Right lung (tissue), 2 donors: ENCODE measurements at regions not wholly inside any gene's neighbourhood (a gene's known extent, or its start where the extent isn't known, plus 50 kb on each side); places are given as distances from the start of the nearest gene placed in this dataset.

Source experiments
- DNase-seq, 2 donors: peaks; one replicate each; pipeline ENCODE4 v3.0.0-alpha.2; 2013

DNA sequence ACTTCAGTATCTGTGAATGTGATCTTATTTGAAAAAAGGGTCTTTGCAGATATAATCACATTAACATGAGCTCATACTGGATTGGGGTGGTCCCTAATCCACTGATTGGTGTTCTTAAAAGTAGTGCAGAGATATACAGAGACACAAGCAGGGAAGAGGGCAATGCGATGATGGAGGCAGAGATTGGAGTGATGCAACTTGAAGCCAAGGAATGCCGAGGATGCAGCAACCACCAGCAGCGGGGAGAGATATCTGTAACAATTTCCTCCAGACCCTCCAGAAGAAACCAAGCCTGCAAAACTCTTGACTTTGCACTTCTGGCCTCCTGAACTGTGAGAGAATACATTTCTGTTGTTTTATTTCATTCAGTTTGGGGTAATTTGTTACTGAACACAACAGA is 171.0 kb upstream of the MBNL1 start:
- DNase-seq: no peak

DNA sequence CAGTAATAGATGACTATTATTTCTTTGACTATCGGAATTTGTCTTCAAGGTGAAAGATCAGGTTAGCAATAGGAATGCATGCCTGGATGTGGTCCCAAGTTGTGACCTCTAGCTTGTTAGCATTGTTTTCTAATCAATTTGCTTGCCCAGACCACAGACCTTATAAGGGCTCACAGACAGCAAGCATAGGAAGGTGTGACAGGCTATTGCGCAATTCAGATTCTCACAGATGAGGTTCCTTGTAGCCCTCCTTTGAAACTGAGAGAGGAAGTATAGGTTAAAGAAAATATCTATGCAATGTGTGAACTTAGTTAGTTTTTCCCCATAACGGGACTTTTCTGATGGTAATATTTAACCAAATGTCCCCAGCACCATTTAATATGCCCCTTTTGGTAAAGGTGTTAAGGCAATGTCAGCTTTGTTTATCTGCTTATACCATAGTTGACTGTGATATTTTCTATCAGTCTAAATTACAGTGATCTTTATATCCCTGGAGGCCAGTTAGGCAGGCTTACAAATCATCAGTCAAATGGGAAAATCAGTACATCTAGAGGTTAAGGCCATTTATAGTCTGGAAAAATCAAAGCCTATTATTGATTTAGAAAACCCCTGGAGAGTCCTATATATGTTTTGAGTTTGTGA is 168.1 kb upstream of the MBNL1 start:
- no peak for DNase-seq

DNA sequence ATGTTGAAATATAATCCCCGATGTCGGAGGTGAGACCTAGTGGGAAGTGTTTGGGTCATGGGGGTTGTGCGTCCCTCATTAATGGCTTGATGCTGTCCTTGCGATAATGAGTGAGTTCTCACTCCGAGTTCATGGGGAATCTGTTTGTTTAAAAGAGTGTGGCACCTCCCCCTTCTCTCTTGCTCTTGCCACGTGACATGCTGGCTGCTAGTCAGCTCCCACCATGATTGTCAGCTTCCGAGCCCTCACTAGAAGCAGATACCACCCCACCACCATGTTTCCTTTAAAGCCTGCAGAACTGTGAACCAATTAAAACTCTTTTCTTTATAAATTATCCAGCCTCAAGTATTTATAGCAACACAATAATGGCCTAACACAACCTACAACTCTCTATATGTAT is 166.3 kb upstream of the MBNL1 start:
- DNase-seq: no peak

GRCh38 chr3:152103257-152103656 is 165.5 kb upstream of the MBNL1 start:
- no peak for DNase-seq

- no peak for DNase-seq
Observed at GRCh38 chr3:152104847-152105415, 163.8 kb upstream of the MBNL1 start.

DNA sequence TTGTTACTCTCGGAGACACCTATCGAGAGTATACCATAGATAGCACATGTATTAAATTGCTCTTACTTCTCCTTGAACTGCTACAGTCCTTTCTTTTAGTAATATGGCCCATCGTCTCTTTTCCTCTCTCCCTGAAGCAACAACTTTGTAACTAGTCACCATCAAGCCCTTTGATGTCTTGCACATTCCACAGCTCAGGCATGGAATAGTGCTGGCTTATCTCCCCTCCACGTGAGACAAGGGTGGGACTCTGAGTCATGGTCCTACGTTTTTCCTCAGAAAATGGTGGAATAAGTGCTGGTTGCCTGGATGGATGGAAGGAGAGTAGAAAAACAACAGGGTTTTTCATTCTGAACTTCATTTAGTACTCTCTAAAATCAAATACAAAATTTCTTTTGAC is 163.3 kb upstream of the MBNL1 start:
- no peak for DNase-seq

GRCh38 chr3:152109038-152109437 is 159.7 kb upstream of the MBNL1 start:
- DNase-seq: no peak

DNA sequence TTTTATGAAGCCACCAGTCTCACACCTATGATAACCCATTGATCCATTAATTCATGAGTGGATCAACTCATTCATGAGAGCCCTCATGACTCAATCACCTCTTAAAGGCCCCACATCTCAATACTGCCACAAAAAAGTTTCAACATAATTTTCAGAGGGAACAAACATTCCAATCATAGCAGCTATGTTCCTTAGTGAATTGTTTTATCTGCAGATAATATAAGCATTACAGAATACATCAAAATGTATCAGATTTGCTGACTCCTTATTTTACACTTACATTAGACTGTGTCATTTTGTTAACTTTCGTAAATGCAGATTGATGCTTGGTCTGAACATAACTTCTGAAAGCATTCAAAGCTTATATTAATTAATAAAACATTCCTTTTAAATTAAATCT is 155.3 kb upstream of the MBNL1 start:
- no peak for DNase-seq

GRCh38 chr3:152113992-152114651 is 154.6 kb upstream of the MBNL1 start:
- DNase-seq: no peak

DNA sequence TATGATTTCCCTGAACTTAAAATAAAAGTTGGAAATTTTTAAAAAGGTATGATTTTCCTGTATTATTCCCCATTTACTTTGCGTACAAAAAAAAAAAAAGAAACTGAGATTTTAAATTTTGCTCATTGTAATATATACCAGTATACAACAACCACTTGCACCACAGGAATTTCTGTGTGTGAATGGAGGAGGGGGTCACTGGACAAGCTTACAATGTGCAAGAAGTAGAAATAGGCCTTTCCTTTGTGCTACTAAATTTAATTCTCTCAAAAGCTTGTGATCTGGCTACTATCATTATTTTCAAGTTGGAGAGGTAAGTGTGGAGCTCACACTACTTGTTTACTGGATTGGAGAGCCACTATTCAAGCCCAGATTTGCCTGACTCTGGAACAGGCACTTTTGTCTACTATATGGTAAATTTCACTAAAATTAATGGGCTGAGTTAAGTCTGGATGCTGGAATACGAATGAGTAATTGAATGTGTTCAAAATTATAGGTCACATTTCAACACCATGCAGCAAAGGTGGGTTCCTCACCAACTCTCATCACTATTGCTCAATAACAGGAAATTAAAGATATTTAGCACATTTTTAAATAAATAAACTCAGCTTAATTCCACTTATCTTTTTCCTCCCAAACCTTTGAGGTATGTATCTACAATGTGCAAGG is 148.0 kb upstream of the MBNL1 start:
- no peak for DNase-seq

DNA sequence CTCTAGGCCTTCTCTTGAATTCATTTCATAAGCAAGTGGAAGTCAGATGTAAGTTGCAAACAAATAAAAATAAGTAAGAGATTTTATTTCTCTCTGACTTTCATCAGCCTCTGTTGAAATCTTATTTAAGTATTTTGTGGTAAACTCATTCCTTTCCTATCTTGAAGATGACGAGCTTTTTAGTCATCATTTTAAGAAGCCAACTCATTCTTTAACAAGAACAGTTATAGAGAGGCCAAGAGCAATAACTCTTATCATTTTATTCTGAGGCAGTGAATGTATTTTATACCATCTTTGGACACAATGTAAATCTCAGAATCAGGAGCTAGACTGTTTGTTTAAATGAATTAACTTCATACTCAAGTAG is 147.5 kb upstream of the MBNL1 start:
- no peak for DNase-seq

- DNase-seq: no peak
Observed at GRCh38 chr3:152122851-152123250, 145.9 kb upstream of the MBNL1 start.

DNA sequence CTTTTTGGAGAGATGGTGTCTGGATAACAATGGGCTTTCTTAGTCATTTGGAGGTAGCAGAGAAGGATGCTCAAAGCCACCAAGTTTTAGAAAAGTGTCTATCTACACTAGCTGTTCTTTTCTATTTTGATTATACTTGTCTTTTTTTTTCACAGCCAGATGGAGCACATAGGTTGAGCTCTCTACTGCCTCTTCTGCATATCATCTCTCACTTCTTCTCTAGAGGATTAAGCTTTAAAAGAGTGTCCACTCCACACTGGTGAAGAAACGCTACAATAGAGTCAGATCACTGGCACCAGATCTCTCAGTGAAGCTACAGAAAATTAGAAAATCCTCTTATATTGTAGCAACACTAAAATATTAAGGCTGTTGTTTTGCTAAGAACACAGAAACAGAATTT is 145.3 kb upstream of the MBNL1 start:
- no peak for DNase-seq

DNA sequence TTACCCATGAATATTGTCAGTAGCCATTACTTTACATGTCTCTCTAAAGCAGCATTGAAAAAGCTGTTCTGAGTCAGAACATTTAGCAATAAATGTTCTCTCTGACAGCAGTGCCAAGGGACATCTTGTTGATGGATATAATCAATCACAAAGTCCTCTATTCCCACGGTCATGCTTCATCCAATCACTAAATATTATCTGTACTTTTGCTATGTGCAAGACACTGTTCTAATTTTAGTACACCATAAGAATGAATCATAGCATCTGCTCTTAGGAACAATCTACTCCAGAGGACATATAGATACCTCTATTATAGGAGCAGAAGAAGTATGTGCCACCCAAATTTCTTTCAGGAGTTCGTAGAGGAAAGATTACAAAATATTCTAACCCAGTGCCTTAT is 142.5 kb upstream of the MBNL1 start:
- DNase-seq: no peak

DNA sequence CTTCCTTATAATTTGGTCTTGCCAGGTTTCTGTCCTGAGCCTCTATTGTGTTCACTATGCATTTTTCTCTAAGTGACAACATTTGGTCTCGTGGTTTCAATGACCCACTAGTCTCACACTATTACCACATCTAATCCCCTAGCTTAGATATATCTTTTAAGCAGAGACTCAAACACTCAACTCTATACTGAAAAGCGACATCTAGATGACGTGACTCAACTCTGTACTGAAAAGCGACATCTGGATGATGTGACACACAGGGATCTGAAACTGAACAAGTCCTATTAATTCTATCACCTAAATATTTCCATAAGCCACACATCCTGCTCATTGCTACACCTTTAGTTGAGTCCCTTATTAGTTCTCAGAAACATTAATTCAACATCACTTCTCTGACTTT is 141.7 kb upstream of the MBNL1 start:
- DNase-seq: no peak

DNA sequence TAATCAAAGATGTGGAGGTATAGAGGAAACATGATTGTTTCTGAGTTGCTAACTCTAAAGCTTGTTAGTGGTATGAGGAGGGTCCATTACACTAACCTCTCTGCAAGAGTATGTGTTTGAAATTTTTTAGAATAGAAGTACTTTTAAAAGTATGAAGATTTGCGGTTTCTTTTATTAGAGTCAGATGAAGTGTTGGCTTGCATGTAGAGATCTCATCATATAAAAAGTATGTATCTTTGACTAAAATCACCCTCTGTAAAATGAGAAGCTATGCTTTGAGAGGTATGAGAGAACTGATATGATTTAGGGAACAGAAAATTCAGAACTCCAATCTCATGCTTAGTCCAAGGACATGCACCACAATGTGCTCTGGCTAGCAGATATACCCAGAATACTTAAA is 140.4 kb upstream of the MBNL1 start:
- DNase-seq: no peak

DNA sequence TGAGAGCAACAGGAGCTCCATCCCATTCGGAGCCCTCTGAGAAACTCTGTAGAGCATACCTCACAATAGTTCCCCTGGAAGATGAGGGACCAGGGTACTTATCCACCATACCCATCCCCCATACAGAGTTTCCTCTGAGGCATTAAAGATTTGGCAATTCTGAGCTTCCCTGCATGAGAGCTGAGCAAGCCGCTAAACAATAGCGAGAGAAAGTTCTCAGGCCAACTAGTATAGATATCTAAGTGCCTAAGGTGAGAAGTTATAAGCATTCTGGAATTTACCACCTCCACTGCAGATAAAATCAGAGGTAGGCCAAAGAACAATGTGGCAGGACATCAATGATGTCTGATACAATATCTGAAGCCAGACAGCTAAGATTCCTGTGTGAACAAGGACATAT is 129.1 kb upstream of the MBNL1 start:
- DNase-seq: no peak

DNA sequence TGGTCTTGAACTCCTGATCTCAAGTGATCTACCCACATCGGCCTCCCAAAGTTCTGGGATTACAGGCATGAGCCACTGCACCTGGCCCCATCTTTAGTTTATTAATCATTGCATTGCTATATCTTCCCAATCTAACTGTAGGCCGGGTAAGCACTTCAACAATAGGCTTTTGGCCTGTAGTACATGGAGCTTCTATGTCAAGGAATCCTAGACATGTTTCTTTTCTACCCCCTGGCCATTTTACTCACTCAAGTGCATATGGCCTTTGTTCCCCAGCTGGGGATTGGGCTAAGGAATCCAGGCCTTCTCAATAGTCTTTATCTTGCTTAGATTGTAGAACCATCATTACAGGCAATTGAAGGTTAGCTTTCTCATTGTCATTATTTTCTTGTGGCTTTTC is 122.3 kb upstream of the MBNL1 start:
- no peak for DNase-seq

GRCh38 chr3:152147748-152148147 is 121.0 kb upstream of the MBNL1 start:
- no peak for DNase-seq

DNA sequence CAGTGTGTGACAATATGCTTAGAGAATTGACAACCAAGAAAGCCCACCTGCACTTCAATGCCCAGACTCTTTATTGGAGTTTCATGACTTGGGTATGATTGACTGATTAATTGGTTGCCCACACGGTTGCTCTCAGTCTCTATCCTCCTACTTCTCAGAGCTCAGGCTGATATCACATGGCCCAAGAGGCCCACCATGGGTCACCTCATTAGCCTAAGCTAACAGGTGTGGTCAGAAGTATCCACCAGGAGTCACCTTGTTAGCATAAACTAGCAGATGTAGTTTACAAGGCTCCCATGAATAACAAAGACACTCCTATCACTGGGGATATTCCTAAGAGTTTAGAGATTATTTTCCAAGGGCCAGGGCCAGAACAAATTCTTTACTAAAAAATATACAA is 120.2 kb upstream of the MBNL1 start:
- DNase-seq: no peak

DNA sequence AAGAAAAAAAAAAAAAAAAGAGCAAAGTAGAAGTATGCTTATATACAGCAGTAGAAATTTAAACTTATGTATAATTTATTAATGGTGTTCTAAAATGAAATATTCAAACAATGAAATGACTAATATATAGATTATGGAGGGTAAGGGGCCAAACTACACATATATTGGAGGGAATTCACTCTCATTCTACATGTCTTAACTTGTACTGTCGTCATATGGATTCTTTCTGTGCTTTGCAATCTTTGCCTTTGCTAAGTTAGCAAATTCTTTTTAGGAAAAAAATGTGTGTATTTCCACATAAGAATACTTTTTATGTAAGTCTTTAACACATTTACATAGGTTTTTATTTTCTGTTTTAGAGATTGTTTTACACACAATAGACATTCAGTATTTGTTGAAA is 118.9 kb upstream of the MBNL1 start:
- DNase-seq: no peak

GRCh38 chr3:152151216-152151876 is 117.4 kb upstream of the MBNL1 start:
- DNase-seq: no peak
